HG02885 (cell line): ENCODE measurements at regions not wholly inside any gene's neighbourhood (a gene's known extent, or its start where the extent isn't known, plus 50 kb on each side); places are given as distances from the start of the nearest gene placed in this dataset.

Experiments used
- ATAC-seq: cut with Tn5 transposase; IDR thresholded peaks from one replicate; pipeline ENCODE4 v1.9.1; 2021; ENCODE audit warnings: mild to moderate bottlenecking; ENCODE audit not compliant: unreplicated experiment, poor library complexity

DNA sequence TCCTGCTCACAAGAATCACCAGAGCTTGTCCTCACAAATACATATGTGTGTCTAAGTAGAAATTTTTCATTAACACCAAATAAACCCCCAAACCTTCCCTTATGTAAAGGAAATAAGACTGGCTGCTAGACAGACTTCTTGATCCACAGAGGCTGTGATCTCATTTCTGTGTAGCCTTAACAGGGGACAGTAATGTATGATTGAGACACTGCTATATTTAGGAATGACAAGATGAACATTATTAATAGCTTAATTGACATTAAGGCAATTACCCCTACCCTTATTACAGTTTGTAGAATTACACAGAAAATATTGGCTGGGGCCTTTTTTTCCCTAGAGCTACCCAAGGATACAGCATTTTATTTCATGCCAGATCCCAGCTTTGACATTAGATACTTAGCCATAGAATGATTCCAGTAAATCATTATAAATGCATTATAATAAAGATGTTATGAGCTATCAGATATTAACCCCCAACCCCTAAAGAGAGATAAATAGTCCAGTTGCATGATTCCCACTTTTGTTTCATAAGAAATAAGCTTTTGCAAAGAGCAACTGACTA lies 392.1 kb upstream of the HNRNPA3 start:
- ATAC-seq: no peak

DNA sequence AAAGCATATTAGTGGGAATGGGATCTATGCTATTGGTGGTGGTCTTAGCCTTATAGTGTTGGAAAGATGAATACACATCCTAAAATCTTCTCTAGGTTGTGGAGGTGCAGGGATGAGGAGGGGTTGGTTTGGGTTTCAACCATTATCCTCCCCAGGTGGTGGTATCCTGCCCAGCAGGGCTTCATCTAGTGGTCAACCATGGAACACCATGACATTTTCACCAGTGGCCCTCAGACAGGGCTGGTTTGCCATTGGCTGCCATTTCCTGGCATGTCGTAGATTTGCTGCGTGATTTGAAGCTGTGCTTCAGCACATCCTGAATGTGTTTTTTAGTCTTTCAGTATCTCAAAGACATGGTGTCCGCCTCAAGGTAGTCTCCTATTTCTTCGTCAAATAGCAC lies 391.2 kb upstream of the HNRNPA3 start:
- ATAC-seq: no peak

DNA sequence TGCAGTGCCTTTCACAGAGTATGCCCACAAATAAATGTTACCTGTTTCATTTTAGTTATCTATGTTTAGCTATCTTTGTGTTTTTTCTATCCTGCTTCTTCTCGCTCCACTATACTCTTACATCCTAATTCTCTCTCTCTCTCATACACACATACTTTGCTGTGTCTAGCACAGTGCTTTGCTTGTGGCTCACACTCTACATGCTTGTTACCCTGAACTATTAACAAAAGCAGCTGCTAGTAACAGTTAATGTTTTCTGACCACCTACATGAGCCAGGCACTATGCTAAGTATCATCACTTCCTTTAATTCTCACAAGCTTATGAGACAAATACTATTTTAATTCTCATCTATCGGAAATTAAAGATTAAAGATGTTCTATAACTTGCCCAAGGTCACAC lies 390.5 kb upstream of the HNRNPA3 start:
- no peak for ATAC-seq

DNA sequence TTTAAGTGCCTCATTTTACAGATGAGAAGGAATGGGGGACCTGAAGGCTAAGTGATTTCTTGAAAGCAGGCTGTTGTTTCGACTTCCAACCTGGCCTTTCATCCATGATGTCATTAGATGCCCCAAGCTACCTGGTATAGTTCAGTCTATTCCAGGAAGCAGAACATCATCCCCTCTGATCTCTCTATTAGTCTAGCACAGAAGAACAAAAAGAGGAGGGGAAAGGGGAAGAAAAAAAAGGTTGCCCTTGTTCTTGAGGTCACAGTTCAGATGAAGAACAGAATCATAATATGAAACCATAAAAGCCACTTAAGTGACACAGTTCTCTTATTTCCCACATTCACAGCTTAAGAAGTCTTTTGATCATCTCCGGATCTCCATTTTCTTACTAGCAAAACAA lies 386.2 kb upstream of the HNRNPA3 start:
- ATAC-seq: no peak

DNA sequence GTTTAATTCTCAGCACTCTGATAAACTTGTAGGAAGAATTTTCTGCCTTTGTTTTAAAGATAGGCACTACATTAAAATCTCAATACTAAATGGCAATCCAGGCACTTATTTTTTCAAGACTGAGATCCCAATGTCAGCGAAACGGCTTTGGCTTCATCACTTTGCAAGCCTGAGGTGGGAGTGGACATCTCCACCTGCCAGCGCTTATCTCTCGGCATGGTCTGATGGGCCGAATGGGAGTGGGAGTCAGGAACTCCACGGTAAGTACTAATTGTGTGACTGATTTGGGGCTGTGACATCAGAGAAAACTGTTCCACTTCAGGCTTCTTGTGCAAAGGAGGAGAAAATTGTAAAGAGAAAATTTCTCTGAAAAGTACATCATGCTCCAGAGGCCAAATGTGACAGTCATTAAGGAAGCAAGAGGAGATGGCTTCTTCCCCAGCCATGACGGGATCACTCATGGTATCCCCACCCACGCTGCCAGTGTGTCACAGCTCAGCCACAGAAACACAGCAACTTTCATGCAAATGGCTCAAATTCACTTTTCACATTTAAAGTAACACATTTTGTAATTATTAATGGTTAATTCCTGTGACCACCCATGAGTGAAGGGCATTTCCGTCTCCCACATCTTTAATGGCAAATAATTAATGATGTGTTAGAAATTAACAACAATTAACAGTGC lies 385.5 kb upstream of the HNRNPA3 start:
- ATAC-seq: no peak

DNA sequence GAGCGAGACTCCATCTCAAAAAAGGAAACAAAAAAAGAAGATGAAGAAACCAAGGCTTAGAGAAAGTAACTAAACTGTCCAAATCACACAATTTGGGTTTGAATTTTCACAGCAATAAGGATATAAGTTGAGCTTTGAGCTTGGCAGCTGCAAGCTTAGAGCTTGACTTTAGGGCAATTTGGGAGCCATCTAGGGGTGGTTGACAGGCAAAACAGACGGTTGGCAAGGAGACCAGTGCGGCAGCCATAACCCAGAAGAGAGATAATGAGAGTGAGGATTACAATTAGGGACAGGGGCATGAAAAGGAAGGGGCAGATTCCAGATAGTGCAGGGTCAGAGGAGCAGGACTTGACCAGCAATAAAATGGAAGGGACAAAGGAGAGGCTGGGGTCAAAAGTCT lies 382.2 kb upstream of the HNRNPA3 start:
- no peak for ATAC-seq

DNA sequence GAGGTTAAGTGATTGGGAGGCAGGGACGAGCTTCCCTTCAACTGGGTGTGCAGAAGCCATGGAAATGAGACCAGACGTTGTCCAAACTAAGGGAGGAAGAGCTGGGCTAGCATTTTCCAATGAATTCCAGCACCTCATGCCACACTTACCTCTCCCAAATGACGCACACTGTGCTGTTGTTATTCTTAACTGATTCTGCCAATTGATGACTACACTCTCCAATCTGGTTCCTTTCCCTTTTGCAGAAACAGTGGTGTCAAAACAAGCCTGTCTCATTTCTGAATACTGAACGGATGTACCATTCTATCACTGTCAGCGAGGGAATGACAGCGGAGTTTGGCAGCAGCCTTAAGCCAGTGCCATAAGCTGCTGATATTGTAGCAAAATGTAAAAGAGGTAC lies 380.5 kb upstream of the HNRNPA3 start:
- ATAC-seq: no peak

DNA sequence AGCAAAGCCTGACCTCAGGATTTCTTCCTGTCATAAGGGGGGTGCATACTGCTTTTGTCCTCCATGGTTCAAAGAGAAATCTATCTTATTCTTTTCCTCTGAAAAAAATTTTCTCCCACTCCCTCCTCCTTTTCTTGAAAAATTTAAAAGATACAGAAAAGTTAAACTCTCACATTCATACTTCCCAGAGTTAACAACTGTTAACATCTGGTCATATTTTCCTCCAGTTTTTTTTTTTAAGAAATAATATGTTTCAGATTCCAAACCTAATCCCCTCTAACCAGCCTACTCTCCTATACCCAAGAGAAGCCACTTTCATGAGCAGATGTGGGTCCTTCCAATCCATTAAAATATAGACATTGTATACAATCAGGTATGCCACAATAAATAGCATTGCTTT lies 378.9 kb upstream of the HNRNPA3 start:
- no peak for ATAC-seq

DNA sequence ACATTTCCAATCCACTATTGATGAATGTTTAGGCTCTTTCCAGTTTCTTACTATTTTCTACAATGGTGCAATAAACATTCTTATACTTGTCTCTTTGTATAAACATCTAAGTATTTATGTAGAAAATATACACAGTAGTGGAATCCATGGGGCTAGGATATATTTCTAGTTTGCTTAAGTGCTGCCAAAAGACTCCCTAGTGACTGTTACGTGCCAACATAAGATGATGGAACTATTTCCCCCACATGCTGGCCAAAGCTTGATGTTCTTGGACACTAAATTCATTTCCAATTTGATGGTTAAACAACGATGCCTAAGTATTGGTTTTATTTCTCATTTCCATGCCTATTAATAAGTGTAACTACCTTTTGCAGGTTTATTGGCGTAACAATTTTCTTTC lies 378.4 kb upstream of the HNRNPA3 start:
- ATAC-seq: no peak

DNA sequence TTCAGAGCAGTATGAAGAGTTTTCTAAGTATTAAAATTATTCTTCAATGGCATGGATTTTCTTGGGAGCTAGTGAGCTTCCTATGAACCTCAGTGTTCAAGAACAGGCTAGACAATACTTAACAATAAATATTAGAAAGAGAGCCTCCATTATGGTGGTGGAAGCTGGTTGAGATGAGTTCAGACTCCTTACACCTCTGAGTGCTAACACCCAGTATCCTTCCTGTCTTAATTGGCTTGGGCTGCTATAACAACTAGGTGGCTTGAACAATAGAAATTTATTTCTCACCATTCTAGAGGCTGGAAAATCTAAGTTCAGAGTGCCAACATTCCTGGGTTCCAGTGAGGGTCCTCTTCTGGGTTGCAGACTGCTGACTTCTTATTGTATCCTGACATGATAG lies 369.4 kb upstream of the HNRNPA3 start:
- no peak for ATAC-seq

DNA sequence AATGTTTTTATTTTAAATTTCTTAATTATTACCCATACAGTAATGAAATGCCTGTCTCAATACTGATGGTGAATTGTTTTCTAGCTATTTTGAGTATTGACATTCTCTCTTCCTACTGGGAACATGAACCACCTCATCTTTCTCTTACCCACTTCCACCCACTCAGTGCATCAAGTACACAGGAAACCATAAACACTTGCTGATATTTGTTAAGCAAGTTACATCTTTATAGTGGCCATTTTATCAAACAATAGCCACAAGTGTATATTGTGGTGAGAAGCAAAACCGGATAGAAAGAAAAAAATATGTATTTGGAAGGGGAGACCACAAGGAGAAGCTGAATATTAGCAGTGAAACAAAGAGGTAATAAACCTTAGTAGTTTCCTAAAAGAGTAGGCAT lies 368.1 kb upstream of the HNRNPA3 start:
- ATAC-seq: no peak

DNA sequence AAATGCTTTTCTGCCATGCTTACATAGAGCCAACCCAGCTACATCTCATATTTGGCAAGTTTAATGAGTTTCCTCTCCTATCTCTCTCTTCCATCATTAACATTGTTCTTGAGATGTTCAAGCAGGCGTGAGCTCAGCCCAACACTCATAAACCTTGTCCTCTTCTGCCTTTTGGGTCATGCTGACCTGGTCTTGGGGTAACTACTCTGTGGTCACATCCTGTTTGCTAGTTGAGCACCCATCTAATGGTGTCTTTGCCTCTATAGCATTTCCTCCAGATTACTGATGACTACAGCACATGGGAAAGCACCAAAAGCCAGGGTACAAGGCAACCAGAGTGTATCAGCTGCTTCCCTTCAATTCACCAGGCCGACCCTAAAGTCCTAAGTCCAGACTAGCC lies 366.9 kb upstream of the HNRNPA3 start:
- ATAC-seq: no peak

DNA sequence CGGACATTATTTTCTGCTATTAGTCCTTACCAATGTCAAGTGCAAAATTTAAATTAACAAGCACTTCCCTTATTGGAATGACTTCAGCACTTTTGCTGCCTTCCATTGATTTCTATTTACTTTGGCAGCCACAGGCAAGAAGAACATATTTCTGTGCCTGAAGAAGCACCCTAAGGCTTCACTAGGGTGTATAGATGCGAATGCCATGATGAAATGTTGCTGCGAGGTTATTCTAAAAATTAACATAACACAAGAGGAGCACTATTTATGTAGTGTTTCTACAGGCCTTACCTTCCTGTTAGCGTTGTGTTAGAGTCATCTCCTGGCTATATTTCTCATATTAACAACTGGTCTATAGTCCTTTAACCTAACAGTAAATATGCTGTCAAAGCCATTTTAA lies 365.0 kb upstream of the HNRNPA3 start:
- no peak for ATAC-seq

DNA sequence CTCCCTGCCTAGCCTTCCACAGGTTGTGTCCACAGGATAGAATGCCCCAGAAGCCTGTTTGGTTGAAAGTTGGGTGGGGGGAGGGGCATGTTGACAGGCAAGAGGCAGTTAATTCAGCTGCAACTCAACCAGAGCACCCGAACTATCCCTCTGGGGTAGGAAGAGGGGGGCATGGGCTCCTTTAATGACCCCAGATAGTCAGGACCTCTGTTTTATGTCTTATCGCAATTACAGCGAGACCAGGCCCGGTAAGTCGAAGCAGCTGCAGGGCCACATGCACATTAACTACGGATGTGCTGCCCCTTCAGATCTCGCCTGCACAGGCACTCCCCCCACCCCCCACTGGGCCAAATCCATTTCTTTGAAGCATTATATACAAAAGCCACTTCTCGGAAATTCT lies 363.8 kb upstream of the HNRNPA3 start:
- no peak for ATAC-seq

DNA sequence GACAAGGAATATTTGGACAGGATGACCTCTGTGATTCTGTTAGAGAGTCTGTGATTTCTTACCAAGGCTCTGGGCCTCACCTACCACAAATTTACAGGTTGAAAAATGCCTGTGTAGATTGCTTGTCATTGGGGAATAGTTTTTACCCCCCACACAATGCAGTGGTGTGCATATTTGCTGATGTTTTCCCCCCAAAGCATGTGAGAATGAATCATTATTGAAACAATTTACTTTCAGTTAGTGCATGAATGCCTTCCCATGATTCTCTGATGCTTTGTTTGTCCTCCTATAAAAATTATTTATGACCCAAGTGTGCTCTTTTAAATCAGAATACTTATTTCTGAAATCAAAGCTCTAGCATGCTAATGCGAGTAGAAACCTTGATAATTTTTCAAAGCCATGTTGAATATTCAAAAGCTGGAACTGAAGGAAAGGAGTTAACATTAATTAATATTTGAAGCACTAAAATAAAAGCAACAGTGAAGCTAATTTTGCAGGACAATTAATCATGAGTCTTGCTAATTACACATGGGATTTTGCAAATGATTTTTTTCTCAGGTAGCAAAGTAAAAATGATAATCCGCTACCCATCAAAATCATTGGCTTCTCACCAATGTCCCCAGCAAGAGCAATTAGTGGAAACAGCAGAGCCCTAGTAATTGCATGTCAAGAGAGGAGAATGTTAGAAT lies 361.2 kb upstream of the HNRNPA3 start:
- no peak for ATAC-seq

DNA sequence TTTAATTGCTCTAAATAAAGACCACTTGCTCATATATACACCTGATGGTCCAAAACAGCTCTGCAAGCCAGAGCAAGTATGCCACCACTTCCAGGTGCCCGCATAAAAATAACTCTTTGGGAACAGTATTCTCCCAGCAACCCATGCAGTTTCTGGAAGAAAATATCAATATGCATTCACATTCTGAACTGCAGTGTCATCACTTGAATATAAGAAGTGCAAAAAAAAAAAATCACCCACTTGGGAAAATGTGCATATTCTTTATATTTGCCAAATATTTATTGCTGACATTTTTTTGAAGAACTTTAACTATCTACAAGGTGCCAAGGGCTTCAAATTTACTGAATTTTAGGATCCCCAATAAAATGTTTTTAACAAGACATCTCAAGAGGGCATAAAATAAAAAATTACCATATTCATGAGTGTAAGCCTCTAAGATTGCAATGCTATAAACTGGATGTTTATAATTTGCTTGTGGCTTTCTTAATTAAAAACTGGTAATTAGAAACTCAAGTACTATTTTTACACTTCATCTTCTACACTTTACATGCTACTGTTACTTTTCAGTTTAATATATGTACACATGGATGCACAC lies 360.6 kb upstream of the HNRNPA3 start:
- ATAC-seq: no peak

DNA sequence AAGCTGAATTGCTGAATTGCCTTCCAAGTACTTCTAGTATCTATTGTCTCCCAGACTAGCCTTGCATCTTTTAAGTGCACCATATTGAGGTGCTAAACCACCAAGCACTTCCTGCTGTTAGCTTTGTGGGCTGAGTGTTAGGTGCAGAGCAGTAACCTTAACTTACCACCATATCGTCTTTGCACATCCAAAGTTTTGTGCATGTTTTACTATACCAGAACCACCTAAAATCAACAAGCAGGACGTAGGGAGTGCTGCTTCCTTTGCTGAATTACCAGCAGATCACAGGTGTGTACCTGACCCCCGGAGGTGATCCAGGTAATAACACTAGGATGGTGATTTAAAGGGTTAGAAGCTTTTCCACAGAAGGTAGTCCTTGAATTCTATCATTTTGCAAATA lies 359.9 kb upstream of the HNRNPA3 start:
- ATAC-seq: no peak

DNA sequence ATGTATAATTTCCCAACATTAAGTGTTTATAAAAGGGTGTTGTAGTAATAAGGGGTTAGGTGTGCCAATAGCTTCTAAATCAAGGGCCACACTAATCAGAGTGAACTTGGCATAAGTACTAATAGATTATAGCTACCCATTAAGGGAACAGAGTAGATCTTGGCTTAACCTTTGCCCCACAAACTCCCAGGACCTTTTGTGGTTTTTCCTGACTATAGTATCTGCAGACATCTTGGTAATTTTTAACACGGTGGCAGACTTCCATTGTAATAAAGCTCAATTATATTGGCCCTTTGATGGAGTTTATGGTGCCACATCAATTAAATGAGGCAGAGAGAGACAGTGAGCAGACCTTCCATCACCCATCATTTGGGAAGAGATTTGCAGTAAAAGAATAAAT lies 358.5 kb upstream of the HNRNPA3 start:
- no peak for ATAC-seq

DNA sequence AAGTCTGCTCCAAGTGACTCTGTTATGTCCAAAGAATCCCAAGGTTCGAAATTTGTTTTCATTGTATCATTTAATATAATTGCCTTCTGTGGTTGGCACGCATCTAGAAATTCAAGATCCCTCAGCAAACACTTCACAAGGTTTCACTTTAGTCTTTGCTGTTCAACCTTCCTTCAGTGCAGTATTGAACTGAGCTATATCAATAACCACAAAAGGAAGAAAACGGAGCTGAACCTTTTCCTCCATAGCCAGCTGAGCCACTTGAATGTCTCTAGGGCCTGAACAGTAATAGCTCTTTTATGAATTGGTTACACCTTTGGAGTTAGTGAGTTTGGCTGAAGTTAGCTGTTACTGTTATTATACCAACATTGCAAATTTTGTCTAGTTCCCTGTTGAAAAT lies 357.7 kb upstream of the HNRNPA3 start:
- no peak for ATAC-seq

DNA sequence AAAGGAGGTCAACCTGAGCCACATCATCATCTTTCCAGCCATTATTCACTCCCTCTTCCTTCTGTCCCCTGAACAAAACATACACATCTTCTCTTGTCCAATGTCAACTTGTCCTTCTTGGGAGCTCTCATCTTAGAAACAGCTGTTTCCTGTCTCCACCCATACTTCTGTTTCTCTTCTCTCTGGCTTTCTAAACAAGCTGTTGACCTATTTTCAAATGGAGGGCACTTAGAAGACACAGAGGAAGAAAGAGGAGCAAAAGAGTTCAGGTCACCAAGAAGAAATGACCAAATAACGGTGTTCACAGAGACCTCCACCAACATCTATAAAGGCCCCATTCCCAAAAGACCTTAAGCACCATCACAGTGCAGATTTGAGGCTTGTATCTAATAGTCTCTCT lies 355.9 kb upstream of the HNRNPA3 start:
- no peak for ATAC-seq

DNA sequence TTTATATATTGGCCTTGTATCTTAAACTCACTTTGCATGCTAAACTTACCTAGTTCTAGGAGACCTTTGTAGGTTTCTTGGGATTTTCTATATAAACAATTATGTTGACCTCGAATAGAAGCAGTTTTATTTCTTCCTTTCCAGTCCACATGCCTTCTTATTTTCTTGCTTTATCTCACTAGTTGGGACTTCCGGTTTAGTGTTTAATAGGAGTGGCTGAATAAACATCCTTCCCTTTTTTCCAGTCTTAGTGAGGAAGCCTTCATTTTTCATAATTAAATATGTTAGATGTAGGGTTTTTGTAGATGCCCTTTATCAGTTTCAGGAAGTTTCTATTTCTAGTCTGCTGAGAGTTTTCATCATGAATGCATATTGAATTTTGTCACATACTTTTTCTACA lies 347.3 kb upstream of the HNRNPA3 start:
- no peak for ATAC-seq

DNA sequence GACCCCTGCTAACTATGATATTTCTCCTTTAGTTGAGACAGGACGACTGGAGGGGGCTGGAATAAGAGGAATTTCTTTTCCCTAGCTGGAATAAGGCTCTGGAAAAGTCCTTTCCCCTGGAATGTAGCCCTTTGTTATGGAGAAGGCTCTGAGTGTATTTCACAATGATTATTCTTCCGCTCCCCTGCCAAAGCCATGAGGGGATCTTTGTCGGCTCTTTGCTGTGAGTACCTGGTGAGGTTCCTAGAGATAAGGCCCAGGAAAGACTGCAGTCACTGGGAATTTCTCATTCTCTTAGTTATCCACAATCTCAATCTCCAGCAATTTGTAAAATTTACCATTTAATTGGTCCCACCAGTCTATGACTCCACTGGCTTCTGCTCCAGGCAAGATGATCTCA lies 340.2 kb upstream of the HNRNPA3 start:
- ATAC-seq: no peak
